Mesenchymal stem cell (in vitro differentiated cells and primary cell): ENCODE measurements at regions not wholly inside any gene's neighbourhood (a gene's known extent, or its start where the extent isn't known, plus 50 kb on each side); places are given as distances from the start of the nearest gene placed in this dataset.
A peak's percentile ranks its signal among the peaks of the same experiment; 100 is the strongest.

ENCODE experiments used
- DNase-seq: peaks from one replicate; pipeline ENCODE4 v3.0.0-alpha.2; 2013
- H2AFZ ChIP-seq: one replicate; pipeline ENCODE4 v1.6.1; 2013; ENCODE audit warnings: low read depth, mild to moderate bottlenecking, control low read depth, inconsistent platforms, low read length, moderate library complexity
- H2AK5ac ChIP-seq: 2 replicates; pipeline ENCODE4 v1.6.1; 2013; ENCODE audit warnings: low read length, moderate library complexity, mild to moderate bottlenecking, inconsistent platforms; ENCODE audit not compliant: severe bottlenecking
- H2BK120ac ChIP-seq: one replicate; pipeline ENCODE4 v1.6.1; 2013; ENCODE audit warnings: low read depth, mild to moderate bottlenecking, inconsistent platforms, low read length, moderate library complexity
- H2BK12ac ChIP-seq, 2 experiments: one replicate each; pipeline ENCODE4 v1.6.1; 2013; ENCODE audit warnings: inconsistent platforms in 2 of 2, low read length in 2 of 2, mild to moderate bottlenecking in 2 of 2, moderate library complexity in 2 of 2, control low read depth in 1 of 2
- H2BK15ac ChIP-seq: one replicate; pipeline ENCODE4 v1.6.1; 2013; ENCODE audit warnings: mild to moderate bottlenecking, low read depth, inconsistent platforms; ENCODE audit not compliant: poor library complexity, severe bottlenecking
- H2BK5ac ChIP-seq: 2 replicates; pipeline ENCODE4 v1.6.1; 2013; ENCODE audit warnings: low read depth, mild to moderate bottlenecking, low read length, control low read depth, inconsistent platforms; ENCODE audit not compliant: poor library complexity, severe bottlenecking
- H3K14ac ChIP-seq, 2 experiments: one replicate each; pipeline ENCODE4 v1.6.1; 2013; ENCODE audit warnings: inconsistent platforms in 2 of 2, low read length in 2 of 2, control low read depth in 1 of 2, mild to moderate bottlenecking in 1 of 2, moderate library complexity in 1 of 2
- H3K18ac ChIP-seq, 2 experiments: one replicate each; pipeline ENCODE4 v1.6.1; 2013; ENCODE audit warnings: inconsistent platforms in 2 of 2, low read length in 2 of 2, control low read depth in 1 of 2, low read depth in 1 of 2, mild to moderate bottlenecking in 1 of 2
- H3K23ac ChIP-seq, 2 experiments: one replicate each; pipeline ENCODE4 v1.6.1; 2013; ENCODE audit warnings: inconsistent platforms in 2 of 2, low read length in 2 of 2, mild to moderate bottlenecking in 2 of 2, moderate library complexity in 2 of 2, control low read depth in 1 of 2
- H3K27ac ChIP-seq: 2 replicates; pipeline ENCODE4 v1.5.1; 2013; ENCODE audit warnings: mild to moderate bottlenecking, moderate library complexity, low read length, control low read depth, inconsistent platforms; ENCODE audit not compliant: poor library complexity, severe bottlenecking
- H3K27me3 ChIP-seq, 2 experiments: 2 replicates each; pipeline versions ENCODE4 v1.6.1 to v1.7.0; 2013; ENCODE audit warnings: low read length in 2 of 2, mild to moderate bottlenecking in 2 of 2, moderate library complexity in 2 of 2, control low read depth in 1 of 2, inconsistent platforms in 1 of 2; ENCODE audit not compliant: control insufficient read depth in 1 of 2, insufficient read depth in 1 of 2
- H3K36me3 ChIP-seq, 2 experiments: 2 replicates each; pipeline versions ENCODE4 v1.6.1 to v1.7.0; 2013; ENCODE audit warnings: low read length in 2 of 2, control low read depth in 1 of 2, inconsistent platforms in 1 of 2, low read depth in 1 of 2, mild to moderate bottlenecking in 1 of 2; ENCODE audit not compliant: insufficient read depth in 2 of 2, control insufficient read depth in 1 of 2
- H3K4ac ChIP-seq, 2 experiments: one replicate each; pipeline ENCODE4 v1.6.1; 2013; ENCODE audit warnings: inconsistent platforms in 2 of 2, low read length in 2 of 2, mild to moderate bottlenecking in 2 of 2, moderate library complexity in 2 of 2, control low read depth in 1 of 2, low read depth in 1 of 2
- H3K4me1 ChIP-seq: 2 replicates; pipeline ENCODE4 v1.6.1; 2013; ENCODE audit warnings: low read depth, low read length, control low read depth; ENCODE audit not compliant: control insufficient read depth, insufficient read depth
- H3K4me2 ChIP-seq: 2 replicates; pipeline ENCODE4 v1.6.1; 2013; ENCODE audit warnings: low read length, mild to moderate bottlenecking, inconsistent platforms; ENCODE audit not compliant: poor library complexity, severe bottlenecking
- H3K4me3 ChIP-seq, 2 experiments: 2 replicates each; pipeline versions ENCODE4 v1.5.1 to v1.7.0; 2013; ENCODE audit warnings: low read length in 2 of 2, mild to moderate bottlenecking in 2 of 2, control low read depth in 1 of 2, low read depth in 1 of 2; ENCODE audit not compliant: insufficient read depth in 1 of 2
- H3K79me1 ChIP-seq: replicated peaks from 2 replicates; pipeline ENCODE4 v1.6.1; 2013; ENCODE audit warnings: mild to moderate bottlenecking, control low read depth, low read length, inconsistent platforms; ENCODE audit not compliant: poor library complexity, severe bottlenecking
- H3K9ac ChIP-seq: 2 replicates; pipeline ENCODE4 v1.7.0; 2013; ENCODE audit warnings: mild to moderate bottlenecking, low read length, moderate library complexity
- H3K9me3 ChIP-seq: 2 replicates; pipeline ENCODE4 v1.7.0; 2013; ENCODE audit warnings: mild to moderate bottlenecking, low read length; ENCODE audit not compliant: control insufficient read depth
- H4K8ac ChIP-seq: one replicate; pipeline ENCODE4 v1.6.1; 2013; ENCODE audit warnings: inconsistent platforms, mild to moderate bottlenecking, low read length, moderate library complexity
- H4K91ac ChIP-seq: one replicate; pipeline ENCODE4 v1.6.1; 2013; ENCODE audit warnings: mild to moderate bottlenecking, low read length, inconsistent platforms
- WGBS: methylation state at CpG from one replicate; pipeline ENCODE4 v1.1.7; 2013; ENCODE audit warnings: mixed read lengths; 5-methylcytosine and 5-hydroxymethylcytosine counted together

GRCh38 chr2:241981076-241981700 is 111.7 kb downstream of the RTP5 start:
- H3K4ac ChIP-seq: no peak overlapping the region
- no peaks in the 10 kb centered on the region for H3K36me3 ChIP-seq
- H3K23ac ChIP-seq: no peak overlapping the region
- no peak for DNase-seq
- no peak overlapping the region for H2BK5ac ChIP-seq
- H3K18ac ChIP-seq: no peak overlapping the region
- H3K27ac ChIP-seq: no peak overlapping the region
- H3K9ac ChIP-seq: no peak overlapping the region
- H2BK12ac ChIP-seq: no peak overlapping the region
- H3K4me1 ChIP-seq: peaks cover under 1% of the 10 kb centered on the region
- no peak overlapping the region for H3K4me2 ChIP-seq
- H2BK120ac ChIP-seq: no peak overlapping the region
- no peak overlapping the region for H4K91ac ChIP-seq
- peaks cover 3 to 21% of the 10 kb centered on the region in 2 experiments for H3K27me3 ChIP-seq
- 88% methylated on average over 24 of the region's 24 CpGs for whole genome bisulfite sequencing
- H3K79me1 ChIP-seq: no peaks in the 10 kb centered on the region
- no peaks in the 10 kb centered on the region for H3K9me3 ChIP-seq
- no peak overlapping the region for H2BK15ac ChIP-seq
- no peak overlapping the region for H3K4me3 ChIP-seq
- H2AFZ ChIP-seq: no peak overlapping the region
- H4K8ac ChIP-seq: no peak overlapping the region
- no peak overlapping the region for H2AK5ac ChIP-seq
- no peak overlapping the region for H3K14ac ChIP-seq

- Histone ChIP-seq H3K4me3 (no peak overlapping the region), H3K27ac (no peak overlapping the region), H2AK5ac (no peak overlapping the region), H4K91ac (no peak overlapping the region), H3K27me3 (peaks cover 3 to 14% of the 10 kb centered on the region in 2 experiments), H2AFZ (no peak overlapping the region), H3K9ac (no peak overlapping the region), H3K14ac (no peak overlapping the region), H2BK12ac (no peak overlapping the region), H2BK5ac (no peak overlapping the region), H2BK120ac (no peak overlapping the region), H3K4me1 (no peaks in the 10 kb centered on the region), H3K9me3 (no peaks in the 10 kb centered on the region), H3K18ac (no peak overlapping the region), H2BK15ac (no peak overlapping the region), H3K79me1 (no peaks in the 10 kb centered on the region), H3K23ac (no peak overlapping the region), H4K8ac (no peak overlapping the region), H3K4ac (no peak overlapping the region), H3K4me2 (no peak overlapping the region), H3K36me3 (no peaks in the 10 kb centered on the region)
- no peak for DNase-seq
- WGBS: 93% methylated on average over 23 of the region's 23 CpGs
These were observed 113.4 kb downstream of the RTP5 start for GRCh38 chr2:241982706-241983570.

- 88% methylated on average over 19 of the region's 22 CpGs for WGBS
- no peak overlapping the region for H3K18ac ChIP-seq
- H4K91ac ChIP-seq: no peak overlapping the region
- no peak overlapping the region for H2BK12ac ChIP-seq
- H3K79me1 ChIP-seq: no peaks in the 10 kb centered on the region
- no peak overlapping the region for H3K23ac ChIP-seq
- no peak overlapping the region for H3K4me2 ChIP-seq
- H3K4ac ChIP-seq: no peak overlapping the region
- no peak overlapping the region for H3K9ac ChIP-seq
- H3K4me1 ChIP-seq: no peaks in the 10 kb centered on the region
- H3K27ac ChIP-seq: no peak overlapping the region
- no peaks in the 10 kb centered on the region for H3K9me3 ChIP-seq
- H2AK5ac ChIP-seq: no peak overlapping the region
- no peak overlapping the region for H3K4me3 ChIP-seq
- no peak overlapping the region for H4K8ac ChIP-seq
- H3K36me3 ChIP-seq: no peaks in the 10 kb centered on the region
- no peak overlapping the region for H2BK5ac ChIP-seq
- H2BK15ac ChIP-seq: peak overlapping the region; percentile 13
- no peak for DNase-seq
- H2BK120ac ChIP-seq: no peak overlapping the region
- peaks cover 3 to 14% of the 10 kb centered on the region in 2 experiments for H3K27me3 ChIP-seq
- H2AFZ ChIP-seq: no peak overlapping the region
- H3K14ac ChIP-seq: no peak overlapping the region
These were observed 114.2 kb downstream of the RTP5 start for GRCh38 chr2:241983571-241984270.

GRCh38 chr2:241984271-241984655 is 114.7 kb downstream of the RTP5 start:
- H2BK15ac ChIP-seq: no peak overlapping the region
- no peak overlapping the region for H3K4me3 ChIP-seq
- no peak overlapping the region for H3K27ac ChIP-seq
- H3K9ac ChIP-seq: no peak overlapping the region
- H3K36me3 ChIP-seq: no peaks in the 10 kb centered on the region
- no peak overlapping the region for H2BK12ac ChIP-seq
- no peak overlapping the region for H3K4ac ChIP-seq
- 89% methylated on average over 12 of the region's 12 CpGs for WGBS
- H3K4me2 ChIP-seq: no peak overlapping the region
- H4K91ac ChIP-seq: no peak overlapping the region
- no peak for DNase-seq
- no peak overlapping the region for H2AK5ac ChIP-seq
- no peak overlapping the region for H3K18ac ChIP-seq
- H3K23ac ChIP-seq: no peak overlapping the region
- H2BK5ac ChIP-seq: no peak overlapping the region
- H3K9me3 ChIP-seq: no peaks in the 10 kb centered on the region
- H3K14ac ChIP-seq: no peak overlapping the region
- peaks cover 3 to 14% of the 10 kb centered on the region in 2 experiments for H3K27me3 ChIP-seq
- H2BK120ac ChIP-seq: no peak overlapping the region
- H2AFZ ChIP-seq: no peak overlapping the region
- no peak overlapping the region for H4K8ac ChIP-seq
- no peaks in the 10 kb centered on the region for H3K79me1 ChIP-seq
- H3K4me1 ChIP-seq: peaks cover 1% of the 10 kb centered on the region
